ENCODE measurements at regions not wholly inside any gene's neighbourhood (a gene's known extent, or its start where the extent isn't known, plus 50 kb on each side); places are given as distances from the start of the nearest gene placed in this dataset.

DNA sequence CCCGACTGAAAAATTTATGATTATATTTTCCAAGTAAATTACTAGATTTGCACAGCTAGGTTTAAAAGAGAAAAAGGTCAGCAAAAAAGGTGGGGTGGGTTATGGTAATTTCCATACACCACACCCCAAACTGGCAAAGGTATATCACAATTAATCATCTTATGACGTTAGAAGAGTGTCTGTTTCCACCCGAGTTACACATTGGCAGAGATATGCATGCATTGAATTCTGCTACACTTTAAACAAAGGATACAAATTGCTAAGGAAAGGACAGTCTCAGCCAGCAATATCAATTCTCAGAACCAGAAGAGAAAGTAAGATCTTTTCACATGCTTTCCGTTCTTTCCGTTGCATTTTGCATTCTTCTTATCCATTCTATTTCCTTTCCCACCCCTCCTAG, 843.3 kb downstream of the GATA3 start:
- DNase-seq (ENCODE audit: low read depth) = no peak

DNA sequence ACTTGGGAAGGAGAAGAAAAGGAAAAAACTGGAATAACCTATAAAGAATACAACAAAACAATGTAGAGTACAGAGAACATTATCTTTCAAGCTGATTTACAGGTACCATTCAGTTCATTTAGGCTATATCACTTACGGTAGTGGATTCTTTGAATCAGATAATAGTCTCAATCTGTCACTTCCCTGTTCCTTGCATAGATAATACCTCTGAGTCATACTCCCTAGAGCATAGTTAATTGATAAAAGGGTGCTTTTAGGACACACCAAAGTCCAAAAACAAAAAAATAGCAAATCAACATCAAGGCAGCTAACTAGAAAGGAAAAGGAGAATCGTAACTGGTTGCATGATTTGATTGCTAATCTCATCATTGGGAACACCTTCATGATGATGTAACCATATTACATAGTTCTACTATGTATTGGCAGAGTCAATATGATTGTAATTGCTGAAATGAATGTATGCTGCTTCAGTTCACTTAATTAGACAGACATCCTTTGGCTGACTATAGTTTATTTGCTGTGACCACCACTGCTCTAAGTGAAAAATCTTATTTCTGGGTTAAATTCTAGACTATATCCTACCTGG, 844.4 kb downstream of the GATA3 start:
- DNase-seq (ENCODE audit: low read depth) = no peak

DNA sequence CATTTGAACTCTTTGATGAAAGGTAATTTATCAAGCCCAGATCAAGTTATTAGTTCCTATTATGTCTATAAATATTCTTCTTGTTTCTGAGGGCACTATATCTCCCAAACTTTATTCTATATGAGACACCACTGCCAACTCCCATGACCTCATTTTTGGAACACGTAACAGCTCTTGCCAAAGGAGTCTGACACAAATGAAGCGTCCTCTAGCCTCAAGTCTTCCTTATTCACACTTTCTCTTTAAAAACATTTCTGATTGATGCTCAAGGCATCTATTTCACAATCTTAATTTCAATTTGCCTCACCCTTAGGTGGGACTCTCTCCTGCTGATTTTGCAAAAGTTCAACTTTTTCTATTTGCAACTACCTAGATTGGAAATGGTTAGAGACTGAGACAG, 848.4 kb downstream of the GATA3 start:
- DNase-seq (ENCODE audit: low read depth) = no peak

DNA sequence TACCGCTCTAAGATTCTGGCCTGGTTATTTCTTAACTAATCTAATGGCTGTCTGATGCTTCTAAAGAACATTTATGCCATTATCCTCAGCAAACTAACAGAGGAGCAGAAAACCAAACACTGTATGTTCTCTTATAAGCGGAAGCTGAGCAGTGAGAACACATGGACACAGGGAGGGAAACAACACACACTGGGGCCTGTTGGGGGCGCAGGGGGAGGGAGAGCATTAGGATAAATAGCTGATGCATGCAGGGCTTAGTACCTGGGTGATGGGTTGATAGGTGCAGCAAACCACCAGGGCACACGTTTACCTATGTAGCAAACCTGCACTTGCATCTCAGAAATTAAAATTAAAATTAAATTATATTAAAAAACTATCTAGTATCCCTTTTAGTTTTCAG, 853.5 kb downstream of the GATA3 start:
- no peak for DNase-seq (ENCODE audit: low read depth)

DNA sequence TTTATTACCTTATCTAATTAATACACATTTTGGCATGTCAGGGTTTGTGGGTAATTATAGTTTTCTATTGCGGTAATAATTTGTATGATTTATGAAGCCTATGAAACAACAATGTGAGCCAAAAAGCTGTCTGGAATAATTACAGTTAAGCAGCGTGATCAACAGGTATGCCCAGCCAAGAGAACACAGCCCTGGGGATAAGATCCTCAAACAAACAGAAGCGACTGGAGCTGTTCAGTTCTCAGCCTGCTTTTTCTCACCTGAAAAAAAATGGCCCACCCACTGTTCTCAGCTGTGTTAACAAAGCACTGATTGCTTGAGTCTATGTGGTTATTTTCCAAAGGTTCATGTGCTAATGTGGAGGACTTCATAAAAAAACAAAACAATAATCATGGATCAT, 855.8 kb downstream of the GATA3 start:
- no peak for DNase-seq (ENCODE audit: low read depth)

DNA sequence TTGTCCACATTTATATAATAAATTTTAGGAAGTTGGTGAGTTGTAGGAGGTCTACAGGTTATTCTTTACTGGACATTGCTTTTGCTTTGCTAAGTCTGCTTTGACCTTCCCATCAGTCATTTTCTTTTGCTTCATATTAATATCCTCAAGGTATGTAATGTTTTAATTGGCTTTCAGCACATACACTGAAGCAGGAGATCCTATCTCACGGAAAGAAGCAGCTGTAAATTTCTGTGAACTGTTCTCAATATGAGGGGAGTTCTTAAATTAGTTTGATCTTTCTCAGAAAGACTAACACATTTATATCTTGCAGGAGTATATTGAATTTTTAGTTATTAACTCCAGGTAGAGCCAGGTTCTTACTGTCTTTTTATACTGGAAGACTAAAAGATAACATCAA, 856.5 kb downstream of the GATA3 start:
- no peak for DNase-seq (ENCODE audit: low read depth)

DNA sequence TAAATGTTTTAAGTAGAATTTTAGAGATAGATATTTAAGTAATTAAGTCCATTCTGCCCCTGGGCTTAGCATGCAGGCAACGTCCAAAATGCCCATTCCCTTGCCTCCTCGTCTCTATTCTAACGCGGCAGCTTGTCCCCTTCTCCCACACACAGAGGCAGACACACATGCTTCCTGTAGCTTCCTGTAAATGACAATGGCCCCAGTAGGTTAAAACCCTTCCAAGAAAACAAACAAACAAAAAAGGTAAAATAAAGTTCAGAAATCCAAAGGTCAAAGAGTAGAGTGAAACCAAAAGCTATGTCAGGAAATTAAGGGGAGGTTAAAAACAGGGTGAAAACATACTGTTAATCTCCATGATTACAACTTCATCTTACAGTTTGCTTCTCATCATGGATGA, 857.6 kb downstream of the GATA3 start:
- no peak for DNase-seq (ENCODE audit: low read depth)

DNA sequence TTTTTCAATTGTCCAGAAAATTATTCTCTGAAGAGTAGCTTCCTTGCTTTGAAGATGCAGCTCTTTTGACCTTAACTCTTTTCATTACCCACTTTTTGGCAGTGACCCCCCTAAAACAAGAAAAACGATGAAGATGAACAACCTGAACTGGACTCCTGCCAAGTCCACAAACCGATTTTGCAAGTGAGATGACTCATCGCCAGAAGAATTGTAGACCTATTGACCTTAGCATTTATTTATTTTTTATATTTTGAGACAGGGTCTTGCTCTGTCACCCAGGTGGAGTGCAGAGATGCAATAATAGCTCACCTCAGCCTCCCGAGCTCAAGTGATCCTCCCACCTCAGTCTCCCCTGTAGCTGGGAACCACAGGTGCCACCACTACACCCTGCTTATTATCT, 859.2 kb downstream of the GATA3 start:
- DNase-seq (ENCODE audit: low read depth) = no peak

DNA sequence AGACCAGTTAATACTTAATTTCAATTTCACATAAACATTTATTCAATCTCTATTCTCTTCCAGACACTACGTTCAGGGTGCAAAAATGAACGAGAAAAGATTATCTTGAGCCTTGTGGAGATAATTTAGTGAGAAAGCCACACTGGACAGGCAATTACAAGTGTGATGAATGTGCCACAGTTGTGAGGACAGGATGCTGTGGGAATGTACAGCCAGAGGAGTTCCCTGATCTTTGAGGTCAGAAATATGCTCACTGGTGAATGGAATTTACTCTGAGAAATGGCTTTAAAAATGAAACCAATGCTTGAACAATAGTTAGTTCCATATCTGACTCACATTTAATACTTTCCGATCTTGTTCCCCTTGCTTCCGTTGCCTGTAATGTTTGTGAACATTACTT, 864.8 kb downstream of the GATA3 start:
- DNase-seq (ENCODE audit: low read depth) = no peak

DNA sequence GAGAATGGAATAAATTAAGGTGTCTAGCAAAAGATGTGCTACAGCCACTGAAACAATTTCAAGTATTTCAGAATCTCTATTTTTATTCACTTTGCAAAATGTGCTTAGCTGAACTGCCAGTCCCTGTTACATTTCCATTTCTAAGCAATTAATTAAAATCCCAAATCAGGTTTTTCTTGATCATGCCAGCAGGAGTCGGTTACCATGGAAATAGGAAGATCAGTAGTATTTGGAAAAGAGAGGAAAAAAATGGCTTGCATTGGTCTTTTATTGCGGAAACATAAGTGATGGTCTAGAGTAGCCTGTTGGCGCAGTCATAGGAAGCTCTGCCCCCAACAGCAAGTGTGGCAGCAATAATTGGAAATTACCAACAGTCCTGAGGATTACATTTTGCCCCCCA, 867.1 kb downstream of the GATA3 start:
- no peak for DNase-seq (ENCODE audit: low read depth)

DNA sequence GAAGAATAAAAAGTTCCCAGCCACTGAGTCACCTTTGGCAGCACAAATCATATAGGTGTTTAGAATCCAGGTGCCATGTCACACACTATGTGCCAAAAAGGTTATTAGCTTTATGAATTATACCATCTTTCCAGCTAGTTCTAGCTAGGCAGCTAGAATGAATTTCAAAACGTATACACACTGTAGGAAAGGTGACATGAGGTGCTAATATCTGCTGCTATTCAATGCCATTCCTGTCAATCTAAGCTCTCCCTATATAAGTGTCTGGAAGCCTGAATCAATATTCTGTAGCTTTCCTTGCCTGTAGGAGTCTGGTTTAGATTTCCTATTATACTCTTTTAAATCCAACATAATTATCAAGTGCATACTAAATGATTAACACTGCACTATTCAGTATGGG, 868.6 kb downstream of the GATA3 start:
- no peak for DNase-seq (ENCODE audit: low read depth)

DNA sequence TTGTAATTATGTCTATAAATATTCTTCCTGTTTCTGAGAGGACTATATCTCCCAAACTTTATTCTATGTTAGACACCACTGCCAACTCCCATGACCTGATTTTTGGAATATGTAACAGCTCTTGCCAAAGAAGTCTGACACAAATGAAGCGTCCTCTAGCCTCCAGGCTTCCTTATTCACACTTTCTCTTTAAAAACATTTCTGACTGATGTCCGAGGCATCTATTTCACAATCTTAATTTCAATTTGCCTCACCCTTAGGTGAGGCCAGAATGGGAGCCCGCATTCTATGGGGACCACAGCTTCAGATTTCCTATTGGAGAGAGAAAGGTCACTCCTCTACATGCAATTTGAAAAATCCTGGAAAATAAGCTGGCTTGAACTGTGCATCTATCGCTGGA, 873.2 kb downstream of the GATA3 start:
- DNase-seq (ENCODE audit: low read depth) = no peak

DNA sequence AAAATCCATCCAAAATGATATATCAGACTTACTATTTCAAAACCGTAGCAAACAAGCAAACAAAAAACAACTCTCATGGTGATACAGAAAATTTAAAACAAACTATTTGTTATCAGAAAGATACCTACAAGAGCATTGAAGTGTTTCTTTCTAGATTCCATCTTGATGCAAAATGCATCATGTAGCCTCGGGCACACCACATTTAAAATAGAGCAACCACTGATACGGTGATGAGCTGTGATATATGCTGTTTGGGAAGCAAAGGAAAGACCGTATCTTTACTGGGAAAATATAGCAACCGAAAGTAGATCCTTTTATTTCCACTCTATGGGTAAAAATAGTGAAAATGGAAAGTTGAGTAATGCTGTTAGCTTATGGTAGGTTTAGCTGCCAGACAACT, 892.0 kb downstream of the GATA3 start:
- DNase-seq (ENCODE audit: low read depth) = no peak

DNA sequence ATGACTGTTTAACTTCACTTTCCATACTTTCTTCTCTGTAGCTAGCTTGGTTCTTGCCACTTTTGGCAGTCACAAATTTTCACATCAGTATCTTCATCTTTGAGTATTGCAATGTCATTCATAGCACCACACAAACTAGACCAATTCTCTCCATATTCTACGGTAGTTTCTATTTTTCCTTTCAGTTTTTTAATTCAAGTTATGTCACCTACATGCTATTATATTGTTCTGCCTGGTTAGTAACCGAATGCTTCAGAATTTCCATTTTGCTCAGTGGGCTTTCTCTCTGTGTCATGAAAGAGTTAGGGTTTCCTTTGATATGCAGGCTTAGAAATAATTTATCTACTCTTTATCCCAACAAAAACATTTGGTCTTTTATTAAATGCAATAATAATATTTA, 896.5 kb downstream of the GATA3 start:
- no peak for DNase-seq (ENCODE audit: low read depth)

DNA sequence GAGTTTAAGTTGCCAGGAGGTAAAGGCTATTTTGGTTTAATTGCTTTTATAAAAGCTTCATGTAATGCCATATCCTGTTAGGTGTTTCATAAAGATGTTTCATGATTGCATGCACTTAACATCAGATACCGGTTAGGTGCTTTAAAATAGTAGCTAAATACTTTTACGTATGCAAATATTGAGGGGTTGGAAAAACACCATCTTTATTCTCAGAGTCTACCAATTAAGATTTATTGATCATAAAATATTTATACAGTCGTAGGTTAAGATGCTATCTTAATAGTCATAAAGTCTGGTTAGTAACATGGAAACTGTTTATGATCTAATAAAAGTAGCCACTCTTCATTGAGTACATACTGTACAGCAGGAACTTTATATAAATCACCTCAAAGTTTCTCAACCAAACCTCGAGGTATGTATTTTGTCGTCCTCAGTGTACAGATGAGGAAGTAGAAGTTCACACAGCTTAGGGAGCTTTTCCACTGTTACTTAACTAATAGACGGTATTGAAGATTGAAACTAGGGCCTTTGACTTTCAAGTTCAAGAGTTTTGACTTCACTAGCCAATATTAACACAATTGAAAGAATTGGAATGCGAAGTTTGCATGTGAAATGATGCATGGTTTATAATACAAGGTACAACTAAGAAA, 897.1 kb downstream of the GATA3 start:
- no peak for DNase-seq (ENCODE audit: low read depth)

DNA sequence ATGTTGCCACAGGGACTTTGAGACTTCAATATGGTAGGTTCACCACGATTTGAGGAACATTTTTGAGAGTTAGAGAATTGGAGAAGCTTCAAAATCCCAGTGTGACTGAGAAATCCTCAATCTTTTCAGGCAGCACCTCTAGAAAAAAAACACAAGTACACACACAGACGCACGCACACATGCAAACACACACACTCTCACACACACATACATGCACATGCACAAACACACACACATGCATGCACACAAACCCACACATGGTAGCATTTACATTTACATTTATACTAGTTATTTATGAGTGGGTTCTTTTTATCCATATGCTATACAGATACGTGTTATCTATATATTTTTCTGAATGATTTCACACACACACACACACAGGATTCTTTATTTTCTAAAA, 901.9 kb downstream of the GATA3 start:
- no peak for DNase-seq (ENCODE audit: low read depth)

DNA sequence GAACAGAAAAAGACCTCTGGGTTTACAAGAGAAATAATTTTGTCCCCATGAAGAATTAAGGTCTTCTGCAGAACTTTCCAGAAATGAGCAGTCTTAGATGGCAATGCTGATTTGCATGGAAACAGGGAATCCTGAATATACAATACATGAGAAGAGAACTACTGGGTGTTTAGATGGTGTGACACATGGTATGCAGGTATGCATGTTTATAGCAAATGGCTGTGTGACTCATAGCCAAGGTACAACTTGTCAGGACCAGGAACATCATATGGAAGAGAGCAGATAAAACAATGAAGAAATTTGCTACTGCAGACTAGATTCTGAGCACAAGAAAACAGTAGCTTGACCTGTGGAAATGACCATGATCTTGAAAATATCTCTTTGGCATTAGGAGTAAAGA, 907.8 kb downstream of the GATA3 start:
- no peak for DNase-seq (ENCODE audit: low read depth)

DNA sequence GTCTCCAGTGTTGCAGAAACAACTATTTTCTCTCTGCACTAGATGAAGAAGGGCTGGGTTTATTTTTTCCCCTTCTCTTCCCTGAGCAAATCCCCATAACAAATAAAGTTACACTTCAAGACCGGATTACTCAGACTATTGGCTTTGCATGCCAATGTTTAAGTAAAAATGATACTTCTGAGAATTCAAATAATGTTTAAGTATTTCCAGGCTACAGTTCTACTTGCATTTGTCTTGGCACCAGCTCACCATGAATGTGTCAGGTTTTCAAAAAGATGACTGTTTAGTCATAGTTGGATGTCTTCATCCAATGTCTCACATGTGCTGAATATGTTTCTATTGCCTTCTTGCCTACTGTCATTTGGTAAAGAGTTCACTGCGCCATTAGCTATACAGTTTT, 912.6 kb downstream of the GATA3 start:
- DNase-seq (ENCODE audit: low read depth) = no peak

DNA sequence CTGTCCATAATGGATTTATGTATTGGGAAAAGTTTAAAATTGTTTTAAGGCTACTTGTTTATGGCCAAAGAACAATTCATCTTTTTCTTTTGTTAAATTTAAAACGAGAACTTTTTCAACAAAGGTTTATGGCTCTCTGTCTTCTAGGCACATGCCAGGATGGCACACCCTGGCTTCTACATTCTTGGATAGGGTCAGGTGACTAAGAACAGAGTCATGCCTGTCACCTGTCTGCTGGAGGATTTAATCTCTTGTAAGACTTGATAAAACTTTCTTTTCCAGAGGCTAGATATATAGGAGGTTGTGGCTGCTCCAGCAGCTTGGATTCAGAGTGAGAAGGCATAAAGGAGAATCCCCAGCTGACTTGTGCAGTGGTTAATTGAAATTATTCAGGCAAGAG, 915.4 kb downstream of the GATA3 start:
- DNase-seq (ENCODE audit: low read depth) = no peak

DNA sequence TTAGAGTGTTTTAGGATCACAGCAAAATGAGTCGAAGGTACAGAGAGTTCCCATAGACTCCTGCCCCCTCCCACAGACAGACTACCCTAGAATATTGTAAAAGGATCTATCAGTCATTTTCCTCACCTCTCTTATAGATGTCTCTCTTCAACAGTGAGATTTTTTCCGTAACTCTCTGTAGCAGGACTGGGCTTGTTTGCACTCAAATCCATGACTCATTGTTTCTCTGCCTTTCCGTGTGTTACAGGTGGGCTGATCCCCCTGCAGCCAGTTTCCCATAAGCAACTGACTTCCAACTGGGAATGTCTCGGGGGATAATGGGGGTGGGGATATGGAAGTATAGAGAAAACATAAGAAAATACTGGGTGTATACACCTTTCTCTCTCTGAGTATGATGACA, 921.0 kb downstream of the GATA3 start:
- DNase-seq (ENCODE audit: low read depth) = no peak

DNA sequence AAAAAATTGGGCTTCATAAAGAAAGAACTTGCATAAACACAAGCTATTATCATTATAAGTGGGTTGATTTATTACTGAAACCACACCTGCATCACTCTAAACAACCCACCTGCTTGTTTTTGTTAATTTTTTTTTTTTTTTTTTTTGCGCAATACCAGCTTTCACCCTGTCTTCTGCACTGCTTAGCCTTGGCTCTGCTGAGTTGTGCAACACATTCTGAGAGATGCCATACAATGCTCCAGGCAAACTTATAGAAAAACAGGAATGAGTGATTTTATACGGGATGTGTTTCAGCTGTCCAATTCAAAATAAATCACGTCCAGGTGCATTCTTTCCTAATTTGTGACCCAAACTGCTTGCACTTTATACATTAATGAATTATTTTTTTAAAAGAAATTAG, 923.6 kb downstream of the GATA3 start:
- no peak for DNase-seq (ENCODE audit: low read depth)

DNA sequence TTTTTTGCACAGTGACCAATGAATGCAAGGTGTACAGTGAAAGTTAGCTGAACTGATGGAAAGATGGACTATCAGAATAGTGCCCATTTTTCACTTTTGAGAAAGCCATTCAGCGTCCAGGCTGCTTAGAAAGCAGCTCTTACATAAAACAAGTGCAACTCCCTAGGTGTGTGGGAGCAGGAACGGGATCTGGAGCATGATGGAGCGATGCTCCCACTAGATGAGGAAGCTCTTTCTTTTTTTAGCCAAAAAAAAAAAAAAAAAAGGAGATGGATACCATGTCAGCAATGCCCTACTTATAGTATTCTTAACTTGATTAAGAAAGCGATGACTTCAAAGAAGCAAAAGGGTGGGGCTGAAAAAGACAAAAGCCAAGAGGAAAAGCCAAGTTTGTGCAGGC, 925.5 kb downstream of the GATA3 start:
- DNase-seq (ENCODE audit: low read depth) = no peak

DNA sequence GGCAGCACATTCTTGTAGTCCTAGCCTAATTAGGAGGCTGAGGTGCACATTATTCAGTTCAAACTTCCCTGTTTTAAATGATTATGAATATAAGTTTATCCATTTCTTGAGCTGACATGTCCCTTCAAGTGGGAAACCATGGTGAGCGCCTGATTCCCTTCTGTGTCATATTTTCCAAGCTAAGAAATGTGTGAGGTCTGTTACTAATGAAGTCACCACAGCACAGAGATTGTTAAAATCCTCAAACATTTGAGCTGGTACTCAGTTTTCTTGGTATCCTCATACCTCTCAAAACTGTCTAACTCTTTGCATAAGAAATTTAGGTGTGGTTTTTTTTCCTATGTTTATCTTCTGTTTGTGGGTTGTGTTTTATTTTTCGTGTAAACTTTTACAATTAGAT, 926.8 kb downstream of the GATA3 start:
- DNase-seq (ENCODE audit: low read depth) = no peak

DNA sequence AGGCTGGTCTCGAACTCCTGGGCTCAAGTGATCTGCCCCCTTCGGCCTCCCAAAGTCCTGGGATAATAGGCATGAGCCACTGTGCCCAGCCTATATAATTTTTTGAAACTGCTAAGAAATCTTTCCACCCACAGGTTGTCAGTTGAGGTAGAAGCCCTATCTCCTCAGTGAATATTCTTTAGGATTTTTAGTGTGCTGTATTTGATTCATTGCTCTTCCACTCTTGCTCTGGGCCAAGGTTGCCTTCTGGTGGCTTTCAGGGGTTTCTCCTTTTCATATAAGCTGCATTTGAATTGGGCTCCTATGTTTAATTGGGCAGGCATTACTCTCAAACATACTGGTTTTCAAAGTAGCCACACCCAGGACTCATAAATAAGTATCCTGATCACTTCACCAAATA, 931.2 kb downstream of the GATA3 start:
- DNase-seq (ENCODE audit: low read depth) = no peak

DNA sequence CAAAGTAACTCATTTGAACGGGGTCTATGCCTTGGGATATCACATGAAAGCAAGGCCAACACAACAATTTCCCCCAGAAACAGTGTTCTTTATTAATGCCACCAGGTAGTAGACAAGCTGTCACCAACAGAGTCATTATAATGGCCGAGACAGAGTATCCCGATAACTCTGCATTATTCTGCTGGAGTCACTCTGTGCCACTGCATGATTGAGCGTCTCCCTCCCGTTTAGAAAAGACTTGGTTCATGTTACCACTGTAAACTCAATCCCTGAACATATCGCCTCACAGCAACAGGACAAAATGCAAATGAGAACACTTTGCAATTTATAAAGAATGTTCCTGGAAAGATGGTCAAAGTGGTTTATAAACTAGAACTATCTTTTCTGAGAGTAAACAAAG, 932.5 kb downstream of the GATA3 start:
- no peak for DNase-seq (ENCODE audit: low read depth)

Measured in activated T-helper 1 cell treated with Interleukin-2 at 50 U/mL for 16 hours (primary cell).